DND-41 (cell line): ENCODE measurements at regions not wholly inside any gene's neighbourhood (a gene's known extent, or its start where the extent isn't known, plus 50 kb on each side); places are given as distances from the start of the nearest gene placed in this dataset.

Experiments used
- ATAC-seq: fragments of 200-7000 bp; cut with Tn5 transposase; 3 replicates; pipeline ENCODE4 v1.9.1; 2021; ENCODE audit warnings: low read depth; ENCODE audit not compliant: insufficient read depth
- DNase-seq: peaks from one replicate; pipeline ENCODE4 v3.0.0-alpha.2; 2020
- H2AFZ ChIP-seq: 2 replicates; pipeline ENCODE4 v1.6.0; 2012; ENCODE audit warnings: low read depth, low read length
- H3K27ac ChIP-seq: 2 replicates; pipeline ENCODE4 v1.5.1; 2012; ENCODE audit warnings: low read length, inconsistent platforms
- H3K27me3 ChIP-seq: fragments of 200-600 bp; sonication (generic); 2 replicates; pipeline ENCODE4 v1.6.0; 2012; ENCODE audit warnings: low read length, mild to moderate bottlenecking, inconsistent platforms; ENCODE audit not compliant: insufficient read depth, poor library complexity
- H3K36me3 ChIP-seq: 2 replicates; pipeline ENCODE4 v1.5.1; 2012; ENCODE audit warnings: low read length, inconsistent platforms; ENCODE audit not compliant: insufficient read depth
- H3K4me1 ChIP-seq: 2 replicates; pipeline ENCODE4 v1.5.1; 2012; ENCODE audit warnings: mild to moderate bottlenecking, low read length; ENCODE audit not compliant: insufficient read depth
- H3K4me2 ChIP-seq: 2 replicates; pipeline ENCODE4 v1.6.0; 2012; ENCODE audit warnings: mild to moderate bottlenecking, moderate library complexity, low read length, inconsistent platforms; ENCODE audit not compliant: insufficient read depth
- H3K4me3 ChIP-seq, 2 experiments: fragments of 200-600 bp in 1 of 2; shearing (Covaris generic) in 1 of 2; 2 replicates each; pipeline ENCODE4 v1.5.1; 2012 to 2016; ENCODE audit warnings: inconsistent platforms in 2 of 2, low read length in 2 of 2, mild to moderate bottlenecking in 2 of 2, low read depth in 1 of 2, moderate library complexity in 1 of 2
- H3K79me2 ChIP-seq: 2 replicates; pipeline ENCODE4 v1.6.0; 2012; ENCODE audit warnings: low read length, inconsistent platforms; ENCODE audit not compliant: insufficient read depth
- H3K9ac ChIP-seq: 2 replicates; pipeline ENCODE4 v1.6.0; 2012; ENCODE audit warnings: low read depth, mild to moderate bottlenecking, inconsistent platforms, low read length, moderate library complexity
- H3K9me3 ChIP-seq: 2 replicates; pipeline ENCODE4 v1.5.1; 2012; ENCODE audit warnings: low read length, moderate library complexity, mild to moderate bottlenecking, inconsistent platforms; ENCODE audit not compliant: insufficient read depth, severe bottlenecking
- H4K20me1 ChIP-seq: 2 replicates; pipeline ENCODE4 v1.6.0; 2012; ENCODE audit warnings: low read length; ENCODE audit not compliant: insufficient read depth
- EZH2 ChIP-seq: IDR thresholded peaks from 3 replicates; pipeline ENCODE4 v1.6.1; 2012; ENCODE audit warnings: borderline replicate concordance, low read depth, mild to moderate bottlenecking, moderate library complexity, low read length, inconsistent platforms; ENCODE audit not compliant: severe bottlenecking
- TF ChIP-seq, protein P1 (sequence below): IDR thresholded peaks from 2 replicates; pipeline ENCODE4 v1.5.1; 2012; ENCODE audit warnings: borderline replicate concordance, low read length, moderate library complexity, mild to moderate bottlenecking; ENCODE audit not compliant: poor library complexity, severe bottlenecking; ENCODE audit errors: extremely low read depth

- Histone ChIP-seq H2AFZ (no peak overlapping the region), H4K20me1 (no peaks in the 10 kb centered on the region), H3K9ac (no peak overlapping the region), H3K27ac (no peak overlapping the region), H3K4me1 (no peaks in the 10 kb centered on the region), H3K4me3 (no peak overlapping the region), H3K9me3 (no peaks in the 10 kb centered on the region), H3K79me2 (no peaks in the 10 kb centered on the region), H3K36me3 (no peaks in the 10 kb centered on the region), H3K4me2 (no peak overlapping the region), H3K27me3 (no peaks in the 10 kb centered on the region)
- DNase-seq (no peak), ATAC-seq (no peak)
- no peak for TF ChIP-seq EZH2
- TF ChIP-seq, protein P1, sequence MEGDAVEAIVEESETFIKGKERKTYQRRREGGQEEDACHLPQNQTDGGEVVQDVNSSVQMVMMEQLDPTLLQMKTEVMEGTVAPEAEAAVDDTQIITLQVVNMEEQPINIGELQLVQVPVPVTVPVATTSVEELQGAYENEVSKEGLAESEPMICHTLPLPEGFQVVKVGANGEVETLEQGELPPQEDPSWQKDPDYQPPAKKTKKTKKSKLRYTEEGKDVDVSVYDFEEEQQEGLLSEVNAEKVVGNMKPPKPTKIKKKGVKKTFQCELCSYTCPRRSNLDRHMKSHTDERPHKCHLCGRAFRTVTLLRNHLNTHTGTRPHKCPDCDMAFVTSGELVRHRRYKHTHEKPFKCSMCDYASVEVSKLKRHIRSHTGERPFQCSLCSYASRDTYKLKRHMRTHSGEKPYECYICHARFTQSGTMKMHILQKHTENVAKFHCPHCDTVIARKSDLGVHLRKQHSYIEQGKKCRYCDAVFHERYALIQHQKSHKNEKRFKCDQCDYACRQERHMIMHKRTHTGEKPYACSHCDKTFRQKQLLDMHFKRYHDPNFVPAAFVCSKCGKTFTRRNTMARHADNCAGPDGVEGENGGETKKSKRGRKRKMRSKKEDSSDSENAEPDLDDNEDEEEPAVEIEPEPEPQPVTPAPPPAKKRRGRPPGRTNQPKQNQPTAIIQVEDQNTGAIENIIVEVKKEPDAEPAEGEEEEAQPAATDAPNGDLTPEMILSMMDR = no peak
These were observed 257.4 kb upstream of the XYLT1 start for GRCh38 chr16:17728196-17728595.

DNA sequence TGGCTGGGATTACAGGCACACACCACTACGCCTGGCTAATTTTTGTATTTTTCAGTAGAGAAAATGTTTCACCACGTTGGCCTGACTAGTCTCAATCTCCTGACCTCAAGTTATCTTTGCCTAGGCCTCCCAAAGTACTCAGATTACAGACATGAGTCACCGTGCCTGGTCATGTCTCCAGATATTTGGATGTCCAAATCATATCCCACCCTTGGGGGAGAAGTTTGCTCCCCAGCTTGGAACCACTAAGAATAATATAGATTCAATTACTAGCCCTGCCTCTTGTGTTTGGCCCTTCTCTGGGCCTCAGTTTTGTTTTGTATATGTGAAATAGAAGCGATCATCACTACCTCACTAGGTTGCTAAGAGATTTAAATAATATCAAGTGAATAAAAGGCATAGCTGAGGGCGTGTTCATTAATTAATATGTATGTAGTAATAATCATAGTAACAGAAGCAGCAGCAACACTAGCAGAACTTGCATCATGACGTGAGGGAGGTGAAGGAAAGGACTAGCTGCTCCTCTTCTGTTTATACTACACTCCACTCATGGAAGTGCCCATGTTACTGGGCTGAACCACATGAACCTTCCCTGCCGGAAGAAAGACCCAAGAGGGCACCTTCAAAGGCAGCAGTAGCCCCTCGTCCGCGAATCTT, 253.6 kb upstream of the XYLT1 start:
- H3K4me2 ChIP-seq = no peak overlapping the region
- no peak overlapping the region for H3K9ac ChIP-seq
- no peaks in the 10 kb centered on the region for H3K4me1 ChIP-seq
- no peaks in the 10 kb centered on the region for H3K9me3 ChIP-seq
- ATAC-seq (no peak), DNase-seq (no peak)
- no peak overlapping the region for H3K4me3 ChIP-seq
- no peaks in the 10 kb centered on the region for H4K20me1 ChIP-seq
- H3K79me2 ChIP-seq = no peaks in the 10 kb centered on the region
- H2AFZ ChIP-seq = no peak overlapping the region
- no peaks in the 10 kb centered on the region for H3K27me3 ChIP-seq
- no peak overlapping the region for H3K27ac ChIP-seq
- TF ChIP-seq, protein P1 = no peak
- TF ChIP-seq EZH2 = no peak
- no peaks in the 10 kb centered on the region for H3K36me3 ChIP-seq

DNA sequence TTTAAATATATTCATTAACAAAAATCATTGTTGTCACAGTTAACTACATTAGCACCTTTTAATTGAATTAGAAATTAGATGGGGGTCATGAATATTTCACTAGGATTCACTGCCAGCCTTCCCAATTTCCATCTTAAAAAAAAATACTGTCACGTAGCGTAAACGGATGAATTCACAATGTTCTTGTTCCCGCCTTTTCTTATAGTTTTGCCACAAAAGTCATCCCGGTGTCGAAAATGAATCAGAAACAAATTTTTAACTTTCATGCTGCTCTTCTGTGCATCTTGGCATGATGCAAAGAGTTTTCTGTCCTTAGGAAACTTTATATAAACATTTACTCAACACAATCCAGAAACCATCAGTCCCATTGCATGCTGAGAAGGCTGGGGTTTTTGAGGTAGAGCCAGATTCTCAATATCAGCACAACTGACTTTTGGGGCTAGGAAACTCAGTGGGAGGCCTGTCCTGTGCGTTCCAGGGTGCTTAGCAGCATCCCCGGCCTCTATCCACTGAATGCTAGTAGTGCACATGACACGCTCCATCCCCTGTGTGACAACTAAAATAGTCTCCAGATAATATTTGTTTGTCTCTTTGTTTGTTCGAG, 252.9 kb upstream of the XYLT1 start:
- DNase-seq (no peak), ATAC-seq (no peak)
- Histone ChIP-seq H2AFZ (no peak overlapping the region), H3K9ac (no peak overlapping the region), H3K36me3 (no peaks in the 10 kb centered on the region), H3K27ac (no peak overlapping the region), H3K79me2 (no peaks in the 10 kb centered on the region), H3K9me3 (no peaks in the 10 kb centered on the region), H3K27me3 (no peaks in the 10 kb centered on the region), H3K4me3 (no peak overlapping the region), H3K4me1 (no peaks in the 10 kb centered on the region), H4K20me1 (no peaks in the 10 kb centered on the region), H3K4me2 (no peak overlapping the region)
- TF ChIP-seq, protein P1 = no peak
- TF ChIP-seq EZH2 = no peak
